NCI-H748 treated with DMSO at 0.1 percent for 48 hours (cell line): ENCODE measurements at regions not wholly inside any gene's neighbourhood (a gene's known extent, or its start where the extent isn't known, plus 50 kb on each side); places are given as distances from the start of the nearest gene placed in this dataset.

Source experiments
- DNase-seq: peaks from one replicate; lab custom pipeline; 2025; lab: John Stamatoyannopoulos, UW

DNA sequence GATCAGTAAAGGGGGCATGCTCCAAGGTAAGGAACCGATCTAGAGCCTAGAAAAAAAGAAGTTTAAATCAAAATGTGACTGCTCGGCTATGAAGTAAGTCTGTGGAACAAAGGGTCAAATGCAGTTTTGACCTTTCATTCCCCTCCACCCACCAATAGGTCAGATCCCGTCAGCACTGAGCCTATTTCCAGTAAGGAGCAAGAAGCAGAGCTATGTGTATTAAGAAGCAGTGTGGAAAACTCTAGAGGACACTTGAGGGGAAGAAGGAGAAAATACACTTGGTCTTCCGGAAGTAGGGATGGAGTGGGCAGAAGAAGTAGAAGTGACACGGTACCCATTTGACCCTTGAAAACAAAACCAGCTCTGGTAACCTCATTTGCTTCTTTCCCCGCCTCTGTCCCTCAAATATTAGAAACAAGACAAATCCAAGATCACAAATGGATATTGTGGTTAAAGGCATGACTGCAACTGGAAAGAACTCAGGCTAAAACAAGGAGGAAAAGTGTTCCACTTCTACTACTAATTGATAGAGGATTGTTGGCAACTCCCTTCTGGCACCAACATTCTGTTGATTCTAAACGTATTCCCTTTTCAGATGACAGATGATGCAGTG is 888.3 kb upstream of the NR2F2 start:
- no peak for DNase-seq

GRCh38 chr15:95444860-95445259 is 885.6 kb upstream of the NR2F2 start:
- no peak for DNase-seq

- no peak for DNase-seq
Measured at GRCh38 chr15:95446854-95447253, 883.6 kb upstream of the NR2F2 start.

DNA sequence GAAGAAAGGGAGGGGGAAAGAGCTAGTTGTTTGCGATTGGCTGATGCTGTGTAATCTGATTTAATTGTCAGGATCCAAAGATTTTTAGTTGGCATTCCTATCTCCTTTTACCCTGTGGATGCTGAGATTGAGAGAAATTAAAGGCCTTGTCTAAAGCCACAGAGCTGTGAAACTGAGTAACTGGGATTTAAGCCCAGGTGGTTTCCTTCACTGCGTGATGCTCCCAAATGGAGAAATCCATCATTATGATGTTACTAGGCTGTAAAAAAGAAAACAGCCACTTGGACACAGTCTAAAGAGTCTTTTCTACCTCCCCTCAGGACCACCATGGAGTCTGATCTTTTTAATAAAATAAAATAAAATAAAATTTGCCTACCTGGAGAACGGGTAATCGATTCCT is 883.0 kb upstream of the NR2F2 start:
- DNase-seq = no peak

DNA sequence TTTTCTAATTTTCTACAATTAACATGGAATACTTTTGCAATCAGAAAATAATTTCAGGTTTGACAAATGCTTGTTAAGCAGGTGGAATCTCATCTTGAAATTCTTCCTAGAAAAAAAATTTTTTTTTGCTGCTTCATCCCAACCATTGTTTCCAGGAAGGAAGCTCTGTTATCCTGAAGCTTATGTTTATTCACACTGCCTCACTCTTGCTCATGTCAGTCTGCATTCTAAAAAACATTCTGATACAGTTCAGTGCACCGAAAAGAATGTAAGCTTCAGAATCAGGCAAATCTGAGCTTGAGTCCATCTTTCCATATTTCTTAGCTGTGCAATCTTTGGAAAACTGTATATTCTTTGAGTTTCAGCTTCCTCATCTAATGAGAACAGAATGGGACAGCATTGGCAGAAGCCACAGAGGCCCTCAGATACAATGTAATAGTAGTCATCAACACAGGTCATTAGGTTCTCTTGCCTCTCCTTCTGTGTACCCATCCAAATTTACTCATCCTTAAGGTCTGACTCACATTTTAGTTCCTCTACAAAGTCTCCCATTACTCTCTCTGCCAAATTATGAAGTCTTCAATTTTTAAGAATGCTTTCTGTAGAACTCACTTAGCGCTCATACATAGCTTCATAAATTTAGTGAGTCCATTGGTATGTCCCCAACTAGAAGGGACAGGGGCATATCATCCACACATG is 881.8 kb upstream of the NR2F2 start:
- no peak for DNase-seq

DNA sequence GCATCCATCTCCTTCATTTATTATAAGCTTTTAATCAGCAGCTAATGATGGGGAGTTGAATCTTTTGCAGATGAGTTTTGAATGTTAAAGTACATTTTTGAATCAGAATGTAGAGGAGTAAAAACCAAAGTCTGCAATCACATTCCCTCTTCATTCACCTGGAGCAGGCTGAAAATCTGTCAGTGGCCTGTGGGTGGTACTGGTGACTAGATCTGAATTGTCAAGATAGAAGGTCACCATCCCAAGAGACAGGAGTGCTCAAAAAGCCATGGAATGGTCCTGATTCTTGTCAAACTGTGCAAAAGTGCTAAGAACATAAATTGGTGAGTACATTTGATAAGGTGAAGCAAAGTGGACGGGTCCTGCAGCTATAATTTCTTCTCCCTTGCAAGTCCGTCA is 881.3 kb upstream of the NR2F2 start:
- no peak for DNase-seq

GRCh38 chr15:95450413-95450812 is 880.1 kb upstream of the NR2F2 start:
- no peak for DNase-seq

DNA sequence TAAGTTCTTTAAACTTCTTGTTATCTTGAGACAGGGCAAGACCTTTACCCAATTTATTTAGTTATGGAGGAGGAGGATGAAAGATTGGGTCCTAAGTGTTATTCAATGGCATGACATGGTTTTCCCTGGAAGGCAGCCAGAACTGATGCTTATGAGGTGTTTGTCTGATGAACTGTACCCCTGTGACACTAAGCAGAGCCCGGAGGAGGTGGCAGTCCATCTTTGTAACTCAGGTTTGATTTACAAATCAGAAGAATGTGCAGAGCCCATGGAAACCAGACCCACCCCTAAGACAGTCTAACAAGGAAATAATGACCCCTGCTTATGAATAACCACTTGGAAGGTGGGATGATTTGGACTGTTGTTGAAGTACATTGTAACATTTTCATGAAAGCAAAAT is 878.6 kb upstream of the NR2F2 start:
- no peak for DNase-seq

DNA sequence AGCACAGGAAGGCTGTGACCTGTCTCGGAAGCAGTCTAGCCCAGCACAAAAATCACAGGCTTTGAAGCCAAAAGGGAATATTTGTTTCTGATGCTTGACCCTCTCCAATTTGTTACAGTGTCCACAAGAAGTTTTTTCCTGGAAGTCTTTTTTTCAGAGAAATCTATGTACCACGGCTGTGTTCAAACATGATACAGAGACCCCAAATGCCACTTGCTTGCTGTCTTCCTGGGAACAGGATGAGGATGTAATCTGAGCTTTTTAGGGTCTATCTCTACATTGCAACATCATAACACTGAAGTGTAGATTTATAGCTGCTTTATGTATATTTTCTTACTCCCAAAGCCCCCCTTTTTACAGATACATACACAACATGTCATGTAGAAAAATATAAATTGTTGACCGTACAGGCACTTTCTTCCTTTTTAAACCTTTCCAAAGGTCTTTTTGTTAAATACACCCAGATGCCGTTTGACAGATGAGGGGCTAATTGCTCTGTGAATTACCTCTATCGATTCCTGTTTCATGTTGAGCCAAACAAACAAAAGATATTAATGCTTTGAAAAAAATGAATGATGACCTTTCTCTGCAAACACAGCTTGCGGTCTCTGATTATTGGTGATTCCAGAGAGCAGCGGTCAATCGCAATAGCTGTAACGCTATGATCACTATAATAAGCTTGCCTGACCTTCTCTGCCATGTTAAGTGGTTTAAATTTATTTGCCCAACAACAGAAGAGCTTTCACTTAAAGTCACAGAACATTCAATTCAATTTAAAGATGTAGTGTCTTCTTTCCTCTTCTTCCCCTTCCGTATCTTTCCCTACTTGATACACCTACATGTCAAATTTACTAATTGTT is 875.9 kb upstream of the NR2F2 start:
- no peak for DNase-seq

DNA sequence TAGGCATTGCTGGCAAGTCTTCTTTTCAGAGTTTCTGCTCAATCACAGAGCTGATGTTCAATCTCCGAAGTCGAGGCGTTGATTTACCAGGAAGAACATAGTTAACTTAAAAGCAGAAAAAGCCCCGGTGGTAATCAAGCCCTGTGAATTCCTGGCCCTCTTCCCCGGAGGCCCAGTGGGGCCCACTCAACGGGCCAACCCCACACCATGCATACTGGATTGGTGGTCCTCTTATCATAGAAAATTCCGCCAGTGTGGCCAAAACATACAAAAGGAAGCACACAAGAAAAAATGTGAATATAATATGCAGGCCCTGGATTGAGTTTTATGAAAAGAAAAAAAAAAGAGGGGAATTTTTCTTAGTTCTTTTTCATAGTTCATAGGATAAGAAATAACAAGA is 873.0 kb upstream of the NR2F2 start:
- DNase-seq = no peak

- no peak for DNase-seq
Measured at GRCh38 chr15:95458721-95459120, 871.8 kb upstream of the NR2F2 start.

GRCh38 chr15:95459273-95459672 is 871.2 kb upstream of the NR2F2 start:
- no peak for DNase-seq

- no peak for DNase-seq
Measured at GRCh38 chr15:95464509-95464908, 866.0 kb upstream of the NR2F2 start.

- DNase-seq = no peak
Measured at GRCh38 chr15:95468820-95469219, 861.7 kb upstream of the NR2F2 start.

- no peak for DNase-seq
Measured at GRCh38 chr15:95469496-95470000, 861.0 kb upstream of the NR2F2 start.

GRCh38 chr15:95470529-95470928 is 860.0 kb upstream of the NR2F2 start:
- no peak for DNase-seq

DNA sequence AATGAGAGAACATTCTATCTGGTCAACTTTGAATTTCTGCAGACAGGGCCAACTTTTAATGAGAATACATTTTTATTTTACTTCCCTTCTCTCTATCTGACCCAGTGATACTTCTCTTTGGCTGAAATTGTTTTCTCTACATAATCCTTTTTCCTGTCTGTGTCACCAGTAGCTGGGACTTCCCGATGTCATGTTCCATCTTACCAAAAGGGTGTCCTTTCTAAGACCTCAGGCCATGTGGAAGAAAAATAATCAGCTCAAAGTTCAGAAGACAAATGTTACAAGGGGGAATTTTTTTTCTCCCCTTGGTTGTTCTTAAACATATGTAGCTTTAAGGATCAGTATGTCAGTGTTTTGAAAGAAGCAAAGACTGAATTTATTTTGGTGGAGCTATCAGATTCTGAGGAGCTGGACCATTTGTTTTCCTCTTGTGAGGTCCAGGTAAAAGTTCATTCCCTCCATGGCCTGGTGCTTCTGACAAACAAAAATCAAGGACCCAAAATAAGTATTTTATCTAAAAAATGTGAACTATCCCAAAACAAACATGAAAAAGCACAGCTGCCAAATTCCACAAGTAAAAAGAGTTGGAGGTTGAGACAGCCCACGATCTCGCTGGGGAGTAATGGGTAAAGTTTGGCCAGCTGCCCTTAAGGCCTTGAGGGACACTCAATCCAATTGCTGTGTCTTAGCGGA is 859.4 kb upstream of the NR2F2 start:
- no peak for DNase-seq

DNA sequence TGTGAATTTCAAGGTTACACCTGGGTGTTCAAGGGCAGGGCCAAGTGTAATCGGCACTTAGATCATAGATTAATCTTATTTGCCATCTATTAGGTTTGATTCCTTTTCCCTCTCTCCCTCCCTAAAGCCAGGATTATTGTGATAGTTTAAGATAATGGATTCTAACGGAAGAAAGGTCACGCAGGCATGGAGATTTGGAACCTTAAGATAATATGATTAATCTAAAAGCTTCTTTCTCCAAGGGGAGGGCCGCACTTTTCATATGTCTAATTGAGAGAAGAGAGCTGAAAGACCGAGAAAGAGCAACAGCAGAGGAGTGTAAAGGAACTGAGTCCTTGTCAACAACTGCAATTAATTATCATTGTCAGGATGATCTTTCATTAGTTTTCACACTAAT is 858.8 kb upstream of the NR2F2 start:
- no peak for DNase-seq

GRCh38 chr15:95475067-95475466 is 855.4 kb upstream of the NR2F2 start:
- DNase-seq = no peak

GRCh38 chr15:95479308-95479707 is 851.2 kb upstream of the NR2F2 start:
- no peak for DNase-seq

- DNase-seq = no peak
Measured at GRCh38 chr15:95485367-95485766, 845.1 kb upstream of the NR2F2 start.

DNA sequence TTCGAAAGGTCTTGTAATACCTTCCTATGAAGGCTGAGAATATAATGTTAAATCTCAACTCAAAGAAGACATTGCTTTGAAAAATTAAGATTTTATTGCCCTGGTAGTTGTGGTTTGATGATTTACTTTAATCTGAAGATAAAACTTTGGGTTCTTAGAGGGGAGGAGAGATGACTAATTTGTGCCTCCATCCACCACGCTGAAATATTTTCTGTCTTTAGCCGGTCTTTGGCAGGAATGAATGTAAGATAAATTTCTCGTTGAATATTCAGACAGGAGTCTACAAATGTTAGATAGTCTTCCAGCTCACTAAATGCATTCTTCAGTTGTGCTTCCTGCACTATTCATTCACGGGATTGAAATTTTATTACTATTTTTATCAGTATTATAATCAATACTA is 844.3 kb upstream of the NR2F2 start:
- DNase-seq = no peak
